ENCODE measurements at regions not wholly inside any gene's neighbourhood (a gene's known extent, or its start where the extent isn't known, plus 50 kb on each side); places are given as distances from the start of the nearest gene placed in this dataset.
"Not testable (repeated sequence)": the region's sequence is repeated elsewhere in the genome, so short reads cannot be mapped to it uniquely, and the experiment has no call there.

GRCh38 chr1:38772026-38772425, 87.5 kb downstream of the RRAGC start:
- H3K9me3 Mint-ChIP-seq = peaks cover 2 to 3% of the 10 kb centered on the region in 2 experiments; a peak in 3 of 5 replicates
- H2AFZ ChIP-seq (ENCODE audit: low read length) = no peak overlapping the region
- WGBS (ENCODE audit: extremely low coverage, insufficient read length, low lambda C conversion rate) = no CpG with 5 or more reads among the region's 4 CpGs
- no peak overlapping the region for H3K14ac ChIP-seq (ENCODE audit: insufficient read depth, low read length)
- H3K27ac ChIP-seq (ENCODE audit: insufficient read length, low read depth, low read length) = no peak overlapping the region
- H3K23ac ChIP-seq (ENCODE audit: insufficient read length, low read depth, low read length) = no peak overlapping the region
- H2BK15ac ChIP-seq (ENCODE audit: low read depth, low read length) = no peak overlapping the region
- H4K5ac ChIP-seq (ENCODE audit: insufficient read length, low read depth, low read length) = no peak overlapping the region
- no peak overlapping the region for H3K56ac ChIP-seq (ENCODE audit: insufficient read length, low read depth, low read length)
- no peak overlapping the region for H3T11ph ChIP-seq (ENCODE audit: low read length)
- H3K27me3 Mint-ChIP-seq (ENCODE audit: low read depth) = peaks cover 12% of the 10 kb centered on the region
- no peaks in the 10 kb centered on the region for H3K27me3 ChIP-seq (ENCODE audit: insufficient read depth, low read length)
- no peak overlapping the region for H2BK20ac ChIP-seq (ENCODE audit: low read depth, low read length, poor library complexity, severe bottlenecking)
- H3K4me3 Mint-ChIP-seq = no peak overlapping the region
- no peak overlapping the region for H3K18ac ChIP-seq (ENCODE audit: insufficient read length, low read depth, low read length)
- H4K20me1 ChIP-seq (ENCODE audit: control insufficient read depth, insufficient read depth, insufficient read length) = no peaks in the 10 kb centered on the region
- no peaks in the 10 kb centered on the region for H3K9me3 ChIP-seq (ENCODE audit: control insufficient read depth, low read depth, low read length)
- no peak overlapping the region for H3K4ac ChIP-seq (ENCODE audit: low read depth, low read length)
- H3K9ac ChIP-seq (ENCODE audit: extremely low read depth, insufficient read length, low read length) = no peak overlapping the region
- no peak overlapping the region for H4K91ac ChIP-seq (ENCODE audit: insufficient read length, low read depth, low read length)
- H3K27ac Mint-ChIP-seq = no peak overlapping the region
- DNase-seq = no peak
- H2BK12ac ChIP-seq (ENCODE audit: insufficient read length, low read depth, low read length) = no peak overlapping the region
- no peak for TF ChIP-seq CTCF (conservative IDR thresholded peaks at IDR 0.05)
- peaks cover 13 to 14% of the 10 kb centered on the region in 2 experiments for H3K4me1 Mint-ChIP-seq
- no peaks in the 10 kb centered on the region for H3K79me1 ChIP-seq (ENCODE audit: insufficient read depth, low read depth, low read length, poor library complexity, severe bottlenecking)
- H2AK5ac ChIP-seq (ENCODE audit: insufficient read length, low read length) = no peak overlapping the region
- H3K4me2 ChIP-seq (ENCODE audit: insufficient read depth, insufficient read length, low read length) = no peak overlapping the region
- no peak overlapping the region for H2BK5ac ChIP-seq (ENCODE audit: insufficient read length, low read length)
- no peaks in the 10 kb centered on the region for H3K79me2 ChIP-seq (ENCODE audit: insufficient read depth, low read length)
- H3K36me3 Mint-ChIP-seq (ENCODE audit: insufficient read depth in 1 of 3, low read depth in 3 of 3) = no peaks in the 10 kb centered on the region
- H3K23me2 ChIP-seq (ENCODE audit: insufficient read length, low read depth, low read length, poor library complexity, severe bottlenecking) = no peaks in the 10 kb centered on the region
- no peak overlapping the region for H4K8ac ChIP-seq (replicated peaks; ENCODE audit: insufficient read length, low read depth, low read length)
- H2BK120ac ChIP-seq (ENCODE audit: low read depth, low read length, poor library complexity, severe bottlenecking) = no peak overlapping the region
- no peaks in the 10 kb centered on the region for H3K4me1 ChIP-seq (ENCODE audit: insufficient read depth, low read length)

DNA sequence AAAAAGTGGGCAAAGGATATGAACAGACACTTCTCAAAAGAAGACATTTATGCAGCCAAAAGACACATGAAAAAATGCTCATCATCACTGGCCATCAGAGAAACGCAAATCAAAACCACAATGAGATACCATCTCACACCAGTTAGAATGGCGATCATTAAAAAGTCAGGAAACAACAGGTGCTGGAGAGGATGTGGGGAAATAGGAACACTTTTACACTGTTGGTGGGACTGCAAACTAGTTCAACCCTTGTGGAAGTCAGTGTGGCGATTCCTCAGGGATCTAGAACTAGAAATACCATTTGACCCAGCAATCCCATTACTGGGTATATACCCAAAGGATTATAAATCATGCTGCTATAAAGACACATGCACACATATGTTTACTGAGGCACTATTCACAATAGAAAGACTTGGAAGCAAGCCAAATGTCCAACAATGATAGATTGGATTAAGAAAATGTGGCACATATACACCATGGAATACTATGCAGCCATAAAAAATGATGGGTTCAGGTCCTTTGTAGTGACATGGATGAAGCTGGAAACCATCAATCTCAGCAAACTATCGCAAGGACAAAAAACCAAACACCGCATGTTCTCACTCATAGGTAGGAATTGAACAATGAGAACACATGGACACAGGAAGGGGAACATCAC, 88.9 kb downstream of the RRAGC start:
- not testable (repeated sequence) for H2BK5ac ChIP-seq (ENCODE audit: insufficient read length, low read length); H2BK15ac ChIP-seq (ENCODE audit: low read depth, low read length); H3K27me3 ChIP-seq (ENCODE audit: insufficient read depth, low read length); H2BK12ac ChIP-seq (ENCODE audit: insufficient read length, low read depth, low read length); H3T11ph ChIP-seq (ENCODE audit: low read length); H3K18ac ChIP-seq (ENCODE audit: insufficient read length, low read depth, low read length); H3K79me2 ChIP-seq (ENCODE audit: insufficient read depth, low read length); H2BK20ac ChIP-seq (ENCODE audit: low read depth, low read length, poor library complexity, severe bottlenecking); H3K9me3 ChIP-seq (ENCODE audit: control insufficient read depth, low read depth, low read length); H3K79me1 ChIP-seq (ENCODE audit: insufficient read depth, low read depth, low read length, poor library complexity, severe bottlenecking); H4K8ac ChIP-seq (replicated peaks; ENCODE audit: insufficient read length, low read depth, low read length); H3K56ac ChIP-seq (ENCODE audit: insufficient read length, low read depth, low read length); H3K4me3 Mint-ChIP-seq; H3K14ac ChIP-seq (ENCODE audit: insufficient read depth, low read length); H3K27ac Mint-ChIP-seq; H3K36me3 Mint-ChIP-seq (ENCODE audit: insufficient read depth in 1 of 3, low read depth in 3 of 3); DNase-seq; H3K9ac ChIP-seq (ENCODE audit: extremely low read depth, insufficient read length, low read length); H3K23me2 ChIP-seq (ENCODE audit: insufficient read length, low read depth, low read length, poor library complexity, severe bottlenecking); H3K4ac ChIP-seq (ENCODE audit: low read depth, low read length); H4K20me1 ChIP-seq (ENCODE audit: control insufficient read depth, insufficient read depth, insufficient read length); H2AK5ac ChIP-seq (ENCODE audit: insufficient read length, low read length); H4K91ac ChIP-seq (ENCODE audit: insufficient read length, low read depth, low read length); H4K5ac ChIP-seq (ENCODE audit: insufficient read length, low read depth, low read length); H3K9me3 Mint-ChIP-seq; H3K27ac ChIP-seq (ENCODE audit: insufficient read length, low read depth, low read length); H2AFZ ChIP-seq (ENCODE audit: low read length); H3K23ac ChIP-seq (ENCODE audit: insufficient read length, low read depth, low read length); H2BK120ac ChIP-seq (ENCODE audit: low read depth, low read length, poor library complexity, severe bottlenecking); H3K4me1 ChIP-seq (ENCODE audit: insufficient read depth, low read length); H3K4me2 ChIP-seq (ENCODE audit: insufficient read depth, insufficient read length, low read length)
- Mint-ChIP-seq H3K4me1 (peaks cover 13 to 17% of the 10 kb centered on the region in 2 experiments), H3K27me3 (ENCODE audit: low read depth) (peaks cover 17% of the 10 kb centered on the region)
- no CpG with 5 or more reads among the region's 5 CpGs for WGBS (ENCODE audit: extremely low coverage, insufficient read length, low lambda C conversion rate)

Data from H9 (cell line).